ENCODE measurements at regions not wholly inside any gene's neighbourhood (a gene's known extent, or its start where the extent isn't known, plus 50 kb on each side); places are given as distances from the start of the nearest gene placed in this dataset.

GRCh38 chr17:5635949-5636348, 51.6 kb upstream of the NLRP1 start:
- no peaks in the 10 kb centered on the region for H3K27me3 ChIP-seq (ENCODE audit: control insufficient read depth, insufficient read depth)
- ATAC-seq, result no peak
- H3K27ac ChIP-seq (ENCODE audit: low read length), result no peak overlapping the region
- intact Hi-C loops (cut with DNase I), result loop anchor here in 1 of 4 donors (10.0 kb wide), 1 partner anchor 59 kb away; no protein-coding TSS in a partner anchor
- H3K9me3 ChIP-seq (ENCODE audit: control insufficient read depth, low read length), result no peaks in the 10 kb centered on the region
- DNase-seq, result no peak
- H3K4me3 ChIP-seq (ENCODE audit: low read length), result no peak overlapping the region
- 73% methylated on average over 3 of the region's 3 CpGs for WGBS
- no peaks in the 10 kb centered on the region for H3K4me1 ChIP-seq (ENCODE audit: control insufficient read depth, insufficient read depth, low read length)

DNA sequence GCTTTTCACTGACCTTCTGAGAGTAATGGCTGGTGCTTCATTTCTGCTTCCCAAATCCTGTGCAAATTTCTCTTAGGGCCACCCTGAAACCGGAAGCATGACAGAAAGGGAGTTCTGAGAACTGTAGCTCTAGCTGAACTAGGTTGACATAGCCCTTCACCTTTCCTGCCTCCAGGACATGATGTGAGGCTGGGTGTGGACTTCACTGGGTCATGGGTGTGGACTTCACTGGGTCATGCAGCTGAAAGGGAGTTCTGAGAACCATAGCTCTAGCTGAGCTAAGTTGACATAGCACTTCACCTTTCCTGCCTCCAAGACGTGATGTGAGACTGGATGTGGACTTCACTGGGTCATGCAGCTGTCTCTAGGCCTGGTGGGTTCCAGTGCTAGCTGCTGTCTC, 54.3 kb upstream of the NLRP1 start:
- H3K27ac ChIP-seq (ENCODE audit: low read length), result no peak overlapping the region
- H3K4me3 ChIP-seq (ENCODE audit: low read length), result no peak overlapping the region
- no peaks in the 10 kb centered on the region for H3K4me1 ChIP-seq (ENCODE audit: control insufficient read depth, insufficient read depth, low read length)
- intact Hi-C loops (cut with DNase I), result loop anchor here in 1 of 4 donors (10.0 kb wide), 1 partner anchor 56 kb away; no protein-coding TSS in a partner anchor
- DNase-seq (no peak), ATAC-seq (no peak)
- H3K27me3 ChIP-seq (ENCODE audit: control insufficient read depth, insufficient read depth), result no peaks in the 10 kb centered on the region
- H3K9me3 ChIP-seq (ENCODE audit: control insufficient read depth, low read length), result no peaks in the 10 kb centered on the region
- 53% methylated on average over 2 of the region's 2 CpGs for WGBS

DNA sequence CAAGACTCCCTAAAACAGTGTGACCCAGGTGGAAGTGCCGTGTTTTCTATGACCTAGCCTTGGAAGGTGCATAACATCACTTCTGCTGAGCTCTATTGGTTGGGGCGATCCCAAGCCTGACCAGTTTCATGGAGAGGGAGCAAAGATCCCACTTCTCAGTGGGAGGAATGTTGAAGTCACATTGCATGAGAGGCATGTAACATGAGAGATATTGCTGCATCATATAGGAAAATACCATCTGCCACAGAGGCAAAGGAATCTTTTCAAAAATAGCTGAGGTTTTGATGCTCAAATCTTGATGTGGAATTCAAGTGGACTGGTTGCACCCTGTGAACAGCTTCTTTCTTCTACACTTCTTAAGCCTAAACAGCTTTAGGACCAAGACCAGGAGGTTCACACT, 56.4 kb upstream of the NLRP1 start:
- intact Hi-C loops (cut with DNase I), result no loop called here
- DNase-seq, result no peak
- WGBS, result 75% methylated on average over 2 of the region's 2 CpGs
- no peak overlapping the region for H3K27ac ChIP-seq (ENCODE audit: low read length)
- H3K27me3 ChIP-seq (ENCODE audit: control insufficient read depth, insufficient read depth), result no peaks in the 10 kb centered on the region
- H3K4me1 ChIP-seq (ENCODE audit: control insufficient read depth, insufficient read depth, low read length), result no peaks in the 10 kb centered on the region
- no peak for ATAC-seq
- no peak overlapping the region for H3K4me3 ChIP-seq (ENCODE audit: low read length)
- H3K9me3 ChIP-seq (ENCODE audit: control insufficient read depth, low read length), result no peaks in the 10 kb centered on the region

- no peak for ATAC-seq
- intact Hi-C loops (cut with DNase I), result no loop called here
- no peak overlapping the region for H3K4me3 ChIP-seq (ENCODE audit: low read length)
- DNase-seq, result no peak
- H3K9me3 ChIP-seq (ENCODE audit: control insufficient read depth, low read length), result no peaks in the 10 kb centered on the region
- no peaks in the 10 kb centered on the region for H3K4me1 ChIP-seq (ENCODE audit: control insufficient read depth, insufficient read depth, low read length)
- WGBS, result 89% methylated on average over 4 of the region's 4 CpGs
- H3K27ac ChIP-seq (ENCODE audit: low read length), result no peak overlapping the region
- H3K27me3 ChIP-seq (ENCODE audit: control insufficient read depth, insufficient read depth), result no peaks in the 10 kb centered on the region
Measured at GRCh38 chr17:5642752-5643151, 58.4 kb upstream of the NLRP1 start.

- no peaks in the 10 kb centered on the region for H3K4me1 ChIP-seq (ENCODE audit: control insufficient read depth, insufficient read depth, low read length)
- H3K27ac ChIP-seq (ENCODE audit: low read length), result no peak overlapping the region
- WGBS, result 60% methylated on average over 3 of the region's 3 CpGs
- no peaks in the 10 kb centered on the region for H3K27me3 ChIP-seq (ENCODE audit: control insufficient read depth, insufficient read depth)
- no peak overlapping the region for H3K4me3 ChIP-seq (ENCODE audit: low read length)
- intact Hi-C loops (cut with DNase I), result no loop called here
- ATAC-seq (no peak), DNase-seq (no peak)
- no peaks in the 10 kb centered on the region for H3K9me3 ChIP-seq (ENCODE audit: control insufficient read depth, low read length)
Measured at GRCh38 chr17:5644065-5644464, 59.8 kb upstream of the NLRP1 start.

DNA sequence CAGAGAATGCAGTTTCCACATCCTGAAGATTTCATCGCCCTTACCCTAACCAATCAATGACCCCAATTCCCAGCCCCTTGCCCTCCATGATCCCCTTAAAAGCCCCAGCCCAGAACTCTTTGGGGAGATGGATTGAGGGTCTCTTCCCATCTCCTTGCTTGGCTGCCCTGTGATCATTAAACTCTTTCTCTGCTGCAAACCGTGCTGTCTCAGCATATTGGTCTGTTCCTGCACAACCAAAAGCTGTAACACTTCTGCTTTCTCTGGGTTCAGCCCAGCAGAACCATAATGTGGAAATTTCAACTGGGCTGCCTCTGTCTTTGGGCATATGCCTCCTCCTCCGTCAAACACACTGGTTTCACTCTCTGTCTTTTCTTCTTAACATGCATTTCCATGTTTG, 67.0 kb upstream of the NLRP1 start:
- Histone ChIP-seq H3K4me1 (ENCODE audit: control insufficient read depth, insufficient read depth, low read length) (no peaks in the 10 kb centered on the region), H3K9me3 (ENCODE audit: control insufficient read depth, low read length) (peaks cover 7% of the 10 kb centered on the region), H3K4me3 (ENCODE audit: low read length) (no peak overlapping the region), H3K27ac (ENCODE audit: low read length) (no peak overlapping the region), H3K27me3 (ENCODE audit: control insufficient read depth, insufficient read depth) (no peaks in the 10 kb centered on the region)
- DNase-seq, result no peak
- intact Hi-C loops (cut with DNase I), result no loop called here
- 67% methylated on average over 3 of the region's 3 CpGs for WGBS
- no peak for ATAC-seq

- DNase-seq (no peak), ATAC-seq (no peak)
- intact Hi-C loops (cut with DNase I), result no loop called here
- H3K4me3 ChIP-seq (ENCODE audit: low read length), result no peak overlapping the region
- no peak overlapping the region for H3K27ac ChIP-seq (ENCODE audit: low read length)
- WGBS, result 53% methylated on average over 10 of the region's 10 CpGs
- H3K27me3 ChIP-seq (ENCODE audit: control insufficient read depth, insufficient read depth), result no peaks in the 10 kb centered on the region
- no peaks in the 10 kb centered on the region for H3K4me1 ChIP-seq (ENCODE audit: control insufficient read depth, insufficient read depth, low read length)
- no peaks in the 10 kb centered on the region for H3K9me3 ChIP-seq (ENCODE audit: control insufficient read depth, low read length)
Measured at GRCh38 chr17:5661491-5662125, 77.3 kb upstream of the NLRP1 start.

GRCh38 chr17:5662409-5663085, 78.2 kb upstream of the NLRP1 start:
- no peak for DNase-seq
- intact Hi-C loops (cut with DNase I), result no loop called here
- no peaks in the 10 kb centered on the region for H3K9me3 ChIP-seq (ENCODE audit: control insufficient read depth, low read length)
- no peaks in the 10 kb centered on the region for H3K4me1 ChIP-seq (ENCODE audit: control insufficient read depth, insufficient read depth, low read length)
- no peak overlapping the region for H3K27ac ChIP-seq (ENCODE audit: low read length)
- WGBS, result 62% methylated on average over 7 of the region's 7 CpGs
- H3K4me3 ChIP-seq (ENCODE audit: low read length), result no peak overlapping the region
- no peaks in the 10 kb centered on the region for H3K27me3 ChIP-seq (ENCODE audit: control insufficient read depth, insufficient read depth)
- ATAC-seq, result no peak

DNA sequence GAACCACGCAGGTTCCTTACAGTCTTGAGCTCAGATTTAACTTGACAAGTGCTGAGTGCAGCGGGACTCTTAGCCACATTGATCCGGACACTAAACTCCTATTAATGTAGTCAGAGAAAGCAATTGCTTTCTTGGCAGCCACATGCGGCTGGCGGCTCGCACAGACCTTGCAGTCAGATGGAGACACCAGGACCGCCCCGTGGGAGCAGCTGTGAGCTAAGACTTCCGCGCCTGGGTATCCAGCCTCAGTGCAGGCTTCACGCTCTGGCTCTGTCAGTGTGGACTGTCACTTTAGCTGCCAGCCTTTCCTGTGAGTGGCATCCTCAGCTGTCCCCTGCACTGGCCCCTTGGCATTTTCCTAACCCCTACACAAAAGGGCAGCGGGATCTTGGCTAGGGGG, 80.9 kb upstream of the NLRP1 start:
- Histone ChIP-seq H3K27me3 (ENCODE audit: control insufficient read depth, insufficient read depth) (no peaks in the 10 kb centered on the region), H3K4me3 (ENCODE audit: low read length) (no peak overlapping the region), H3K27ac (ENCODE audit: low read length) (no peak overlapping the region), H3K4me1 (ENCODE audit: control insufficient read depth, insufficient read depth, low read length) (no peaks in the 10 kb centered on the region), H3K9me3 (ENCODE audit: control insufficient read depth, low read length) (no peaks in the 10 kb centered on the region)
- intact Hi-C loops (cut with DNase I), result no loop called here
- ATAC-seq, result no peak
- no peak for DNase-seq
- WGBS, result 52% methylated on average over 12 of the region's 12 CpGs

DNA sequence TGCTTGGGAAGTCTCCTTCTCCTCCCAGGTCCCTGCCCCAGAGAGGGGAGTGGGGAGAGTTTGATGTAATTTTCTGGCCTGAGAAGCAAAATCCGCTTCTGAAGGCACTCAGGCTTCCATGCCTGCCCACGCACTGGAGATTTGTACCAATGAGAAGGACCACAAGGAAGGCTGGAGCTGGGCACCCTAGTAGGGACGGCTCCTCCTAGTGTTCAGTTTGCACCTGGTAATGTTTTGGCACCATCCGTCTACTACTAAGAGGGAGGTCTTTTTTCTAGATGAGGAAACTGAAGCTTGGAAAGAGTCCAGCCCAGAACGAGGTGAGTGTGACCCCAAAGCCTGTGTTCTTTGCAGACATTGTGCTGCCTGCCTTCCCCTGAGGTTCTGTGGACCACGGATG, 83.6 kb upstream of the NLRP1 start:
- H3K4me3 ChIP-seq (ENCODE audit: low read length), result no peak overlapping the region
- no peaks in the 10 kb centered on the region for H3K27me3 ChIP-seq (ENCODE audit: control insufficient read depth, insufficient read depth)
- 49% methylated on average over 6 of the region's 6 CpGs for WGBS

GRCh38 chr17:5668557-5669138, 84.3 kb upstream of the NLRP1 start:
- no peak for DNase-seq
- 54% methylated on average over 2 of the region's 2 CpGs for WGBS

More for the DNA sequence above, 83.6 kb upstream of the NLRP1 start:
- intact Hi-C loops (cut with DNase I), result no loop called here
- Histone ChIP-seq H3K4me1 (ENCODE audit: control insufficient read depth, insufficient read depth, low read length) (no peaks in the 10 kb centered on the region), H3K9me3 (ENCODE audit: control insufficient read depth, low read length) (no peaks in the 10 kb centered on the region), H3K27ac (ENCODE audit: low read length) (no peak overlapping the region)
- ATAC-seq (no peak), DNase-seq (no peak)

More at GRCh38 chr17:5668557-5669138, 84.3 kb upstream of the NLRP1 start:
- ATAC-seq, result no peak
- H3K27ac ChIP-seq (ENCODE audit: low read length), result no peak overlapping the region
- intact Hi-C loops (cut with DNase I), result no loop called here
- no peaks in the 10 kb centered on the region for H3K4me1 ChIP-seq (ENCODE audit: control insufficient read depth, insufficient read depth, low read length)
- H3K9me3 ChIP-seq (ENCODE audit: control insufficient read depth, low read length), result no peaks in the 10 kb centered on the region
- H3K27me3 ChIP-seq (ENCODE audit: control insufficient read depth, insufficient read depth), result no peaks in the 10 kb centered on the region
- no peak overlapping the region for H3K4me3 ChIP-seq (ENCODE audit: low read length)
